ENCODE measurements at regions not wholly inside any gene's neighbourhood (a gene's known extent, or its start where the extent isn't known, plus 50 kb on each side); places are given as distances from the start of the nearest gene placed in this dataset.

DNA sequence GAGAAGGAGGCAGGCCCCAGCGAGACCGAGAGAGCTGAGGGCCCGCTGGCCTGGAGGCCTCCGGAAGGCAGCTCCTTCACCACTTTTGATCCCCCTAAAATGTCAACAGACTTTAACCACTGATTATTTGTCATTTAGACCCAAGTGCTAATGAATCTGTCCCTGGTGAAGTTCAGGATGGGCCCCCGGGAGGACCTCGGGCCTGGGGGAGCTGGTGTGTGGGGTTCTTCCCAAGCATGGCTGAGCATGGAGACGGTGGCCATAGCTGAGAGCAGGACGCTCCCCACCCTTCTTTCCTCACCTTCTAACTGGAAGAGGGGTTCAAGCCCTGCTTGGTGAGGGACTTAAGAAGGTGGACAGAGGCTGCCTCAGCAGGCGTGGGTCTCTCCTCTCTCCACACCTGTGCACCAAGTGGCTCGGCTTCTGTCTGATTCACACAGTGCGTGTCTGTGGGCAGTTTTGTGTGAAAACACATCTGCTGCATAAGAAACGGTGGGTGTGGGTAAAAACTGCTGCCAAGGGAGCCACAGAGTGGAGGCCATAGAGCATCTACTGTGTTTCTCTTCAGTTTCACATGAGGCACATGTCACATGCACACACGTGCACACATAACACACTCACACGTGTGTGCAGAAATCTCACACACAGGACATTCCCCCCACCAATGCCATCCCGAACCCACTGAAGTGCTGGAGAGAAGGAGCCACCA, 53.5 kb upstream of the VIPR2 start:
- DNase-seq: no peak
- Mint-ChIP-seq H3K4me3 (peak overlapping the region; percentile 70), H3K27ac (peak overlapping the region; percentile 98), H3K27me3 (no peaks in the 10 kb centered on the region), H3K36me3 (no peaks in the 10 kb centered on the region), H3K4me1 (ENCODE audit: low read depth) (peaks cover 38% of the 10 kb centered on the region), H3K9me3 (no peaks in the 10 kb centered on the region)
- POLR2A ChIA-PET: interaction anchor here (0.6 to 1.1 kb wide), 3 partner anchors 222 to 493 kb away, joined by 3 to 7 read pairs (median 3); partner anchors contain the start of genes ESYT2 and NCAPG2
- intact Hi-C loops (cut with micrococcal nuclease): loop anchor here (5.0 kb wide), 1 partner anchor 336 kb away; no protein-coding TSS in a partner anchor
- CTCF ChIA-PET: no interaction called here

GRCh38 chr7:159197066-159197975, 52.7 kb upstream of the VIPR2 start:
- Mint-ChIP-seq H3K27ac (peak overlapping the region; percentile 98), H3K27me3 (no peaks in the 10 kb centered on the region), H3K4me1 (ENCODE audit: low read depth) (peaks cover 38% of the 10 kb centered on the region), H3K36me3 (no peaks in the 10 kb centered on the region), H3K4me3 (peak overlapping the region; percentile 70), H3K9me3 (no peaks in the 10 kb centered on the region)
- ChIA-PET POLR2A (interaction anchor here (0.6 to 1.1 kb wide), 5 partner anchors 11 to 492 kb away, joined by 3 to 7 read pairs (median 3); partner anchors contain the start of genes ESYT2, NCAPG2 and VIPR2), CTCF (no interaction called here)
- intact Hi-C loops (cut with micrococcal nuclease): loop anchor here (2.0 to 5.0 kb wide), 4 partner anchors 53 to 541 kb away; partner anchors contain the start of gene VIPR2
- DNase-seq: peak; percentile 74

- ChIA-PET CTCF (no interaction called here), POLR2A (interaction anchor here (0.8 to 1.1 kb wide), 3 partner anchors 10 to 220 kb away, joined by 3 to 7 read pairs (median 3); partner anchors contain the start of gene VIPR2)
- Mint-ChIP-seq H3K4me1 (ENCODE audit: low read depth) (peaks cover 38% of the 10 kb centered on the region), H3K36me3 (no peaks in the 10 kb centered on the region), H3K27ac (peak overlapping the region; percentile 98), H3K4me3 (peak overlapping the region; percentile 12), H3K9me3 (no peaks in the 10 kb centered on the region), H3K27me3 (no peaks in the 10 kb centered on the region)
- intact Hi-C loops (cut with micrococcal nuclease): loop anchor here (2.0 to 5.0 kb wide), 4 partner anchors 52 to 540 kb away; partner anchors contain the start of gene VIPR2
- DNase-seq: no peak
Measured at GRCh38 chr7:159196584-159196983, 51.9 kb upstream of the VIPR2 start.

DNA sequence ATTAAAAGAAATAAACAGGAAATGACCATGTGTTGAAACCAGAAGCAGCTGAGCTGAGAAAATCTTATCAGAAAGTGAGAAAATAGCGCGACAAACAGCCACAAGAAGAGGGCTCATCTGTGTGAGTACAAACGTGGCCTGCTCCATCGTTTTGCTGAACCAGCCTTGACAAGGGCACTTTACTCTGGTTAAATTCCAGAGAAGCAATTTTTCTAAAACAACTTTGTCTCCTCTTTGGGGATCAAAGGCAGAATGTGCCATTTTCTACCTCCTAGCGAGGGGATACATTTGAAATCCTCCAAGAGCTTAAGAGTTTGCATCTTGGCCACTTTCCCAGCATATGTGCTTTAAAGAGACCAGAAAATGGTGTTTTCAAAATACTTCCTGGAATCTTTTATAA, 51.3 kb upstream of the VIPR2 start:
- ChIA-PET CTCF (no interaction called here), POLR2A (no interaction called here)
- DNase-seq: peak; percentile 43
- Mint-ChIP-seq H3K9me3 (no peaks in the 10 kb centered on the region), H3K36me3 (no peaks in the 10 kb centered on the region), H3K27ac (peak overlapping the region; percentile 13), H3K4me3 (no peak overlapping the region), H3K27me3 (no peaks in the 10 kb centered on the region), H3K4me1 (ENCODE audit: low read depth) (peaks cover 38% of the 10 kb centered on the region)
- intact Hi-C loops (cut with micrococcal nuclease): loop anchor here (2.0 to 5.0 kb wide), 4 partner anchors 51 to 539 kb away; partner anchors contain the start of gene VIPR2

All from activated CD4-positive, alpha-beta memory T cell treated with anti-CD3 and anti-CD28 coated beads for 36 hours (primary cell).